ELF-1 (cell line): ENCODE measurements at regions not wholly inside any gene's neighbourhood (a gene's known extent, or its start where the extent isn't known, plus 50 kb on each side); places are given as distances from the start of the nearest gene placed in this dataset.

Experiments used
- DNase-seq: peaks from one replicate; pipeline ENCODE4 v3.0.0-alpha.2; 2016; ENCODE audit warnings: low read depth, low spot score

DNA sequence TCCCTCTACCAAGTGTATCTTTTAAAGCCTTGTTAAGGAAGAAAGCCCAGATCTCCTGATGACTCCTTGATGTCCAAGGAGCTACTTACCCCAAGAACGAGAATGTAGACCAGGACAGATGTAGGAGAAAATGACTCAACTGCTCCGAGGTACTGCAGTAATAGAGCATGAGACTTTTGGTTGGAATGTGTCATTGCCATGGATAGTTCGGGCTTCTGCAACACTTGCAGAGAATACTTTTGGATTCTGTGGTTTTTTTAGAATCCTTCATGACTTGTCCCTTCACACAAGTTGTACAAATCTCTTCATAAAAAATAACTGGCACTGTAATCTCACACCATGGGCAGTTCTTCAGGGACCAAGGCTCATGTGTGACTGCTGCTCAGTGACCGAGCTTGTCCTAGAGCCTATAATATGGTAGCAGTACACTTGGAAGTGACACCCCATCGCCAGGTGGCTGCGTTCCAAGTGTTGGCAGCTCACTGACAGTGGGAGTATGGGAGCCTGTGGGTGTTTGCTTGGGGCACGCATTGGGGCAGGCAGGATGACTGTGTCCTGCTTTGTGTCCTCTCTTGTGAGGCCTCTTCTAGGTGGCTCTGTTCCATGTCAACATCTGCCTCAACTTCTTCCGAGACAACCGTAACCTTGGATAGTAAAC is 87.9 kb upstream of the WDR1 start:
- DNase-seq, result no peak

DNA sequence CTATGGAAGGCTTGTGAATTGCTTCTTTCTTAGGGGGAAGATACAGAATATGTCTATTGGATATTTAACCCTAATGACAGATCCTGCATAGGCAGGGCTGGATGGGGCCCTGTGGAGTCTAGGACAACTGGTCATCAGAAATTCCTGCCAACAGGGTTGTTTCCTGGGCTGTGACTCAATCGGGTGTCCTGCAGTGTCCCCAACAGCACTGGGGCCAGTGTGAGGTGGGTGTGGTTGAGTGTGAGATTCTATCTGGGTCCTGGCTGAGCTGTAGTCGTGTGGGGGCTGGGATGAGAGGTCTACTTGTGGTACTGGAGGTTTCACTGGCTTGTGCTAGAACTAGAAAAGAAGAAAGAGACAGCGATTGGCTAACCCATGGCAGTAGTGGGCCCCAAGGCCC is 87.3 kb upstream of the WDR1 start:
- no peak for DNase-seq

DNA sequence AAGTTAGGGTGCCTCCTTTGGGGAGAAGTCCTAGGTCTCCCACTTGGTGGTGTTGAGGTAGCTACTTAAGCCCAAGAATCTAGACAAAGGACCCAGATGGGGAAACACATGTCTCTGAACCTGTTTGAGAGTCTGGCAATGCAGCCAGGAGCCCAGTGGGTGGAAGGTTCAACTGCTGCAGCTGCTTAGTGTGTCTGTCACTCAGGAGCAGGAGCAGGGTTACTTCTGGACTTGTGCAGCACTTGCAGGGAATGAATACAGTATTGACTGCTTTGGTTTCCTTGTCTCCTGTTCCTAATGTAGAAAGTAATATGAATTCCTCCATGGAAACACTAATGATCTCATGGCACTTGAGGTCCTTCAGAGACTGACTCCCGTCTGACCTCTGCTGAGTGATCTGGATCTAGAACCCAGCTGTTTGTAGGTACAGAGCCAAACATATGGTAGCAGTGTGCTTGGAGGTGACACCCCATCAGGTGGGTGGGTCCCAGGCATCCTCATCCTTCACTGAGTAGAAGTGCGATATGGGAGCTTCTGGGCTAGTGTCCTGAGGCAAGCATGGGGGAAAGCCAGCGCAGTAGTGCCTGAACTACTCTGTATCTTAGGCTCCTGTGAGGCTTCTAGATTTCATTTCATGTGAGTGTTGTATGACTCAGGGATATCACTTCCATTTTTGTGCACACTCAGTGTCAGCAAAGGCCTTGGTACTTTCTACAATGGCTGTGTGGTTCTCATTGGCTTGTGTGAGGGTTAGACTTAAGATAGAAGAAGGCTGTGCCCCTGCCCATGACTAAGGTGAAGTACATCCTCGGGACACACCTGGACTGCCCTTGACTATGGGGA is 85.0 kb upstream of the WDR1 start:
- DNase-seq, result no peak

DNA sequence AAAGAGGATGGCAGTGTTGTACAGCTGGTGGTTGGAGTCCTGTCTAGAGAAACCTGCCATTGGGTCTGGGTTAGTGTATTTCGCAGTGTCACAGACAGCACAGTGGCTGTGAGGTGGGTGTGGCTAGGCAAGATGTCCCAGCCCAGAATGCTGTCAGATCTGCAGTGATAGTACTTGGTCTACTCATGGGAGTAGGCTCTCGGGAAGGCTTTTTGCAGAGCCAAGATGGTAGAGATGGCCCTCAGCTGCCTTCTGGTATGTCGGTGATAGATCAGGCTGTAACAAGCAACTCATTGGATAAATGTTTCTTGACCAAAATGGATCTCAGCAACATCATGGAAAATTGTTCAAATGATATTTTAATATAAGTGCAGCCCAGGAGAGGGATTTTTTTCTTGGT is 84.3 kb upstream of the WDR1 start:
- no peak for DNase-seq

DNA sequence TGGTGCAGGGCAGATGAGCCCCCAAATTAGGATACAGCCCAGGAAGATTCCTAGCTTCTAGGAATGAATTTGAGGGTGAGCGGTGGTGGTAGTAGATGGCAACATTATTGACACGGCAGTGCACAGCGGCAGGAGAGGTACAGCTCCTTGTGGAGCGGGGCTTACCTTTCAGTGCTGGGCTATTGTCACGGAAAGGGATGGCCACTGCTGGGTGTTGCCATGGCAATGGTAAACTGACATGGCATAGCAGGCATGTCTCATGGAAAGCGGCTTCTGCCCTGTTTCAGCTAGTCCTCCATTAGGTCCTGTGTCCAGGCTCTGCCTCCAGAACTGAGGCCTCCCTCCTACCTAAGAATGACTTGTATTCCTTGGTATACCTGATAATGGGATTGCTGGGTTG is 81.8 kb upstream of the WDR1 start:
- DNase-seq, result no peak

DNA sequence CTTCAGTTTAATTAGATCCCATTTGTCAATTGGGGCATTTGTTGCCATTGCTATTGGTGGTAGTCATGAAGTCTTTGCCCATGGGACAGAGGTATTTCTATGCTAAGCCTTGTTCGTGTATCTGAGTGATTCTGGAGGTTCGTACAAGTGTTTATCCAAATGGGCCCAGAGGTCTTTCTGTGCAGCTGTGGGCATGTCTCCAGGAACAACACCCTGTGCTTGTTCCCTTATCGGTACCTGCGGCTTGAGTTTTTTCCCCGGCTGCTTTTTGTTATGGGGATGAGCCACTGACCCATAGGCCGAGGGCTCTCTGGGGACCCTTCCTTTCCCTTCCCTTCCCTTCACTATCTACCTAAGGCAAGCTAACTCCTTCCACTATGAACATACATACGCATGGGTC is 81.4 kb upstream of the WDR1 start:
- DNase-seq, result no peak

DNA sequence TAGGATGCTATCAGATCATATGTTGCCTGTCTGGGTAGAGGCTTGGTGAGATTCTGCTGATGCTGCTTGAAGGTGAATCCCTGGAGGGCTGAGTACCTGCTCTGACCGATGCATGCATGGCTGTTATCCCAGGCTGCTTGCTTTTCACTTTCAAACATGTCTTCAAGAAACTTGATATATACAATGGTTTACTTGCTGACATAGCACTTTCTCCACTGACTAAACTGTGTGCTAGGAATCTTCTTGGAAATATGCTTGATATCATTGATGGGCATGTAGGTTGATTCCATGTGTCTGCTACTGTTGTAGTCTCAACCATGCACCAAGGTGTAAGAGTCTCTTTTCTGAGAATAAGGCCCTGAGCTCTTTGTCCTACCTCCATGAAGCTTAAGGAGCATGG is 79.6 kb upstream of the WDR1 start:
- no peak for DNase-seq

DNA sequence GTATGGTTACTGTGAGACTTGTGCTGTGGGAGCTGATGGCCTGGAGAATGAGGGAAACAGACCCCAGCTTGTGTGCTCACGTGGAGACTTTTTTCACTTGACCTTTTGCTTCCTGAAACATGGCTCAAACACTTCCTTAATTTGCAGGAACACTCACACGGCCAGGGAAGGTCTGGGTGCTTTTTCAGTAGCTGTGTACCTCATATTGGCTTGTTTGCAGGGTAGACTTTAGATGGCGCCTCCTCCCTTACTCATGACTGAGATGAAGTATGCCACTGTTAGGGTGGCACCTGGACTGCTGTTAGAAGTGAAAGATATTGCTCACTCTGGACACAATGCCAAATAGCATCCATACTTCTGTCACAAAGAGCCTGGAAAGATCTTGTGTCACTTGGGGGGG is 75.7 kb upstream of the WDR1 start:
- DNase-seq, result no peak

DNA sequence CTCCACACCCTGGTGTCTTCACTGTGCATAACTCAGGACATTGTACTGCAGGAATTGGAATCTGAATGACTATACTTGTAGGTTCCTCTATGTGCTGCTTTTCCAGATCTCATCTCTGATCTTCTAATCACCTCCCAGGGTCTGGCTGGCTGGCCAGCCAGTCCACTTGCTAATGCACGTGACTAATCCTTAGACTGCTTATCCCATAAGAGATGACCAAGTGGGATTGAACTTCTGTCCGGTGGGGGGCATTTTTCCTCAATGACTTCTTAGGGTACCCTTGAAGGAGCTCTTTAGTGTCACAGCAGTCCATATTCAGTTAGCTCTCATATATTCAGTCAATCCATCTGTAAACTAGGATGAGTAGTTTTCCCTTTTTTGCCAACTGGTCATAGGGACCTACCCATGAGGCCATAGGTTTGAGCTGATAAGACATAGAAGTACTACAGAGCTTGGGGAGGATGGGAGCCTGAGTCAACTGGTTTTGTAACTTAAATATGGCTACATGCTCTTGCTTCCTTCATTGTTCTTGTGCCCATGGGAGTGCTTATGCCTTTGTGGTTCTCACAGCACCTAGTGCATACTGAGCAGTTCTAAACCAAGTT is 71.9 kb upstream of the WDR1 start:
- no peak for DNase-seq

DNA sequence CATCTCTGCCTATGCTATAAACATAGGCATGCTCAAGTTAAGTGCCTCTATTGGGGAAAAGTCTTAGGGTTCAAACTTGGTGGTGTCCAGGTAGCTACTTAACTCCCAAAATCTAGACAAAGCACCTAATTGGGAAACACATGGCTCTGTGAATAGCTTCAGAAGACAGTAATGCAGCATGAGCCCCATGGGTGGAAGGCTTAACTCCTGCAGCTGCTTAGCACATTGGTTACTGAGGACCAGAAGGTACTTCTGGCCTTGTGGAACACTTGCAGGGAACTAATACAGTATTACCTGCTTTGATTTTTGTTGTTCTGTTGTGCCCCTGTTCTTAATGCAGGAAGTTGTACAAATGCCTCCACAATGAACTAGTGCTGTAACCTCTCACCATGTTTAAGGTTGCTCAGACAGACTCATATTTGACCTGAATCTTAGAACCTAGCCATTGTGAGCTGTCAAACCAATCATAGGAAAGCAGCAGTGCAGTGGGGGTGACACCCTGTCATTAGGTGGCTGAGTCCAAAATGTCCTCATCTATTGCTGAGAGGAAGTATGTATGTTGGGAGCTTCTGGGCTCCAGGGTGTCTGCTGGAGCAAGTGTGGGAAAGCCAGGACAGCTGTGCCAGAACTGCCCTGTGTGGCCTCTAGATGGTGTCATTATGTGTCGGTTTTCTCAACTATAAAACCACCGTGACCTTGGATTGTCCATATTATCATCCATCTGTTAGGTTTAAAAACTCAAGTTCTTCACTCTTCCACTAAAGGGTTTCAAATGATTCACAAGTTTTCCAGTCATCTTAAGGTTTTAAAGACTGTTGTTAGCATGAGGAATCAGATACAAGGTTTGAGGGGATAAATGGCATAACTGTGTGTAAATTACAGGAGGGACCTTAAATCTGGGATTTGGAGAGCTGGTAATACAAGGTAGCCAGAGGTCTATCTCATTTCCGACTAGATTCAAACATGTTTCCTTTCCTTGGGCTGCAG is 69.9 kb upstream of the WDR1 start:
- no peak for DNase-seq

DNA sequence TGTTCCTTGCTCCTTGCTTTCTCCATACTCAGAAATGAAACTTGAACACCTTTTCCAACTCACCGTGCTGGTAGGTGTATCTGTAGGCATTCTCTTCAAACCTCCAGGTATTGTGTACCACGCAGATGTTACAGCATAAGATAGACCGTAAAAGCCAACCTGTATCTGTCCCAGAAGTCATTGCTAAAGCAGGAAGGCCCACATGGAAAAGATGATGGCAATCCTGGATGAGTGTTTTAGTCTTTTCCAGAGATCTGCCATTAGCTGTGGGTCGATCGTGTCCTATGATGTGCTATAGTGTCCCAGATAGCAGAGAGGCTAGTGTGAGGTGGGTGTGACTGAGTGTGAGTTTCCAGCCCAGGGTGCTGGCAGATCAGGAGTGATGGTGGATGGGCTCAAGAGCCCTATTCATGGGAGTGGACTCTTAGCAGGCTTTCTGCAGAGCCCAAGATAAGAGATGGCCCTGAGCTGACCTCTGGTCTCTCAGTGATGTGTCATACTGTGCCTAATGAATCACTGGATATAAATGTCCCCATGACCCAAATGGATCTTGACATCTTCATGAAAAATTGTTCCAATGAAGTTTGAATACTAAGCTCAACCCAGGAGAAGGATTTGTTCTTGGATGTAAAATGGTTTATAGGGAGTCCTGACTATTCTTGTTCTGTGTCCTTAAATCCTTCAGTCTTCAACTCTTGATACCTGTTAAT is 69.1 kb upstream of the WDR1 start:
- no peak for DNase-seq

DNA sequence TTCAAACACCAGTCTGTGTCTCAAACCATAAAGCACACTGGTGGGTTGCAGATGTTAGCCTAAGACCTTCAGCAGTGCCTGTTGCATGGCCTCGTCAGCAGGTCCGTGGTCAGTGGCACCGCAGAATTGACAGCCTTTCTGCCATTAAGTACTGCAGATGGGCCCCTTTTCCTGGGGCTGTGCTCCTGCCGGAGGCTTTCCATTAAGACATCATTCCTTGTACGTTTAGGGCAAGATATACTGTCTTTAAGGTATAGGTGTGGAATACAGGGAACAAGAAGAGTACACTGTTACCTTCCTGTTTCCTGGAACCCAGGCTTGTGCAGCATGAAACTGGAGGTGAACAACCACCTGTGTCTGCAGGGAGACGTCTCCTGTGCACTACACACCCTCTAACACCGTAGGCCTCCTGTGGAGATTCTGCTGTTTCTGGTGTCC is 67.9 kb upstream of the WDR1 start:
- DNase-seq, result no peak

DNA sequence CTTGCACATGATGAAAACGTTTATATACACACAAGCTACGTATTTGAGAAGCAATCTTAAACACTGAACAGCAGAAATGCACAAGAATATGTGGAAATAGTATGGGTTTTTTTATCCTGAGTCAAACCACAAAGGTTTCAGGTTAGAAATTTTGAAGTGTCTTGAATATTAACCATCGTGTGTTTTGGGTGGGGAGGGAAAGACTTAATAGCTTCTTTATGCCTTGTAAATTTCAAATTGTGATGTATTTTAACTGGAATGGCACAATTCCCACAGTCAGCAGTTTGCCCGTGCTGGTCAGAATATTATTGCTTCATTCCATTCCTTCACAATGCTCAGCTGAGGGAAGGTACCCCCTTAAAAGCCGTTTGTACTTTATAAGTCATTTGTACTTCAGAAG is 67.4 kb upstream of the WDR1 start:
- no peak for DNase-seq

DNA sequence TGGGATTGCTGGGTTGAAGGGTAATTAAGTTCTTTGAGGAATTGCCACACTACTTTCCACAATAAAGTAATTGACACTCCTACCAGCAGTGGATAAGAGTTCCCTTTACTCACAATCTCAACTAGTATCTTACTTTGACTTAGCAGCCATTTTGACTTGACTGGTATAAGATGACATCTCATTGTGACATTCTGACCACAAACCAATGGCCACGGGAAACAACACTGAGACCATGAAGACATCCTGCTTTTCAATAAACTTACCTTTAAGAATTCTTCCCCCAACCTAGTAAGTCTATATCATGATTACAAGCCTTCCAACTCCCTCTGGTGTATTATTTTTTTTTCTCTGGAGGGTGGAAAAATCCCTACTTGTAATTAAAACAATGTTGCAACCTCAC is 66.9 kb upstream of the WDR1 start:
- no peak for DNase-seq

DNA sequence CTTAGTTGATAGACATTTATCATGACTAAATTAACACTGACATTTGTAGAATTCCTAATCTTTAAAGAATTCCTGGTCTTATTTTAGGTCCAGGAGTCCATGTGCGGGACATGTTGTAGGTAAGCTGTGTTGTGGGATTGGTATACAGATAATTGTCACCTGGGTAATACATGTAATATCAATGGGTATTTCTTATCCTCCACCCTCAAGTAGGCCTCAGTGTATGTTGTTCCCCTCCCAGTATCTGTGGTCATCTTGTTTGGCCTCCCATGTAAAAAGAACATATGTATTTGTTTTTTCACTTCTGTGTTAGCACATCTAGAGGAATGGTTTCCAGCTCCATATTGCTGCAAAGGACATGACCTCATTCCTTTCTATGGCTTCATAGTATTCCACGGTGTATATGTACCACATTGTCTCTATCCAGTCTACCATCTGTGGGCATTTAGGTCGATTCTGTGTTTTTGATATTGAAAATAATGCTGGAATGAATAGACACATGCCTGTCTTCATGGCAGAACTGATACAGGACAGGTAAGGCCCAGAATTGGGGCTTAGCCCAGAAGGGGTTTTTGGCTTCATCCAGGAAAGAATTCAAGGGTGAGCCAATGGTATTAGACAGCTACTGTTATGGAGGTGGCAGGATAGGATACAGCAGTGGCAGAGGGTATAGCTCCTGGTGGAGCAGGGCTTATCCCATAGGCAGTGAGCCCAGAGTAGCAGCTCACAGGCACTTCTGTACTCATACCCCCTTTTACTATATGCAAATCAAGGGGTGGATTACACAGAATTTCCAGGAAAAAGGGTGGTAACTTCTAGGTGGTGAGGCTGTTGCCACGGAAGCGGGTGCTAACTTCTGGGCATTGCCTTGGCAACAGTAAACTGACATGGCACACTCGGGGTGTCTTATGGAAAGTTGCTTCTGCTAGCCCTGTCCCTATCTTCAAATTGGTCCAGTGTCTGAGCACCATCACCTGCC is 66.1 kb upstream of the WDR1 start:
- no peak for DNase-seq

DNA sequence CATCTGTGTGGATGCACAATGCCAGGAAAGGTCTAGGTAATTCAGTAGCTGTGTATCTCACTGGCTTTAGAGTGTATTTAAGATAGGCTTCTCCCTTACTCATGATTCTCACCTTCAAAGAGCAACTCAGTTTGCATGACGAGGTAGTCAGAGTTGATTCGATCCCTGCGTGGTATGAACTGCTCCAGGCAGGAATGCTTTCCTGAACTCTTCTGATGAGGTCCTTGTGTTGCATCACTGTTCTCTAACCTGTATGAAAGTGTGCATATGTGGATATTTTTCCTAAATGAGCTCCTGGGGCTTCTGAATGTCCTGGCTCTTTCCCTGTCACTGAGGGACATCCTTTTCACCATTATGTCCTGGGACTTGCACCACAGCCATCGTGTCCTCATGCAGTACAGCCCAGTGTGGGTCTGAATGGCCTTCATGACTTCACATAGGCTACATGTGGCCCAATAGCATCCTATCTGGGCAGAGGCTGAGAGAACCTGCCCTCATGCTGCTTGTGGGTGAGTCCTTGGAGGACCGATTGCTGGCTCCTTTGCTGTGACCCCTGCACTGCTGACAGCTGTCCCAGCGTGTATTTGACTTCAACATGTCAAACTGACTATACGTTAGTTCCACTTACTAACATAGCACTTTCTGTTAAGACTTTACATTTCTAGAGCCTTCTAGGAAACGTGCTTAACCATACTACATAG is 65.3 kb upstream of the WDR1 start:
- no peak for DNase-seq

DNA sequence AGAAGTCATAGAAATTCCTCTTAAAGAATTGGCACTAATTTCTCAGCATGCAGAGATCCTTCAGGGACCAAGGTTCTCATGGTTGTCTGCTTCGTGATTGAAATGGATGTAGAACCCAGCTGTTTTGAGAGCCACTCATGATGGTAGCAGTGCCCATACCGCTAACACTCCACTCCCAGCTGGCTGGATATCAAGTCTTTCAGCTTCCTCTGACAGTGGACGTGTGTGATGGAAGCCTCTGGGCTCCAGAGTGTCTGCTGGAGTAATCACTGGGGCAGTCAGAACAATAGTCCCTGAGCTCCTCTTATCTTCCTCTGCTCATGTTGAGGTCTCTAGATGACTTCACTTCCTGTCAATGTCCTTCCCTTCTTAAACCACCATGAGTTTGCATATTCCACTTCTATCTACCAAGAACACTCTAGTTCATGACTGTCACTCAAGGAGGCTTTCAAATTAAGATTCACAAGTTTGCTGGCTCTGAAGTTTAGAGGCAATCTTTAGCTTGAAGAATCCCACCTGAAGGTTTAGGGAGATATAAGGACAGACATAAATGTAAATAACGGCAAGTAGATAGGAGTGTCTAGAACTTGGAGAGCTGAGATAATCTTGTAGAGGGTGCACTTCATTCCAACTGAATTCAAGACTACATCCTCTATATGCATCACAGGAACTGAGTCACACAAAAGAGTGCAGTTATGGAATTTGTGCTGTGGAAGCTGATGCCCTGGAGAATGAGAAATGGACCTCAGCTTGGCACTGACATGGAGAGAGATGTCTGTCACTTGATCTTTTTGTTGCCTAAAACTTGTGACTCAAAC is 64.5 kb upstream of the WDR1 start:
- DNase-seq, result no peak

DNA sequence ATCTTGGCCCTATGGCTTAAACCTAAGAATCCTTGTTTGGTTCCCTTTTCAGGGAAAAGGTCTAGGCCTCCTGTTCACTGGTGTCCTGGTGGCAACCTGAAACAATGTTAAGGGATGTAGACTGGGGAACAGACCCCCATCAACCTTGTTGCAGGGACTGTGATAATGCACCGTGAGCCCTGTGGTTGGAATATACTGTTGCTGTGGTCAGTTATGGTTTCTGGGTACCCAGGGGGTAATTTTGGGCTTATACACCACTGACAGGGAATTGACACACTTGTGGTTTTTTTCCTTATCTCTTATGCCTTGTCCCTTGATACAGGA is 64.0 kb upstream of the WDR1 start:
- DNase-seq, result no peak
